ENCODE measurements at regions not wholly inside any gene's neighbourhood (a gene's known extent, or its start where the extent isn't known, plus 50 kb on each side); places are given as distances from the start of the nearest gene placed in this dataset.
"Not testable (repeated sequence)": the region's sequence is repeated elsewhere in the genome, so short reads cannot be mapped to it uniquely, and the experiment has no call there.

DNA sequence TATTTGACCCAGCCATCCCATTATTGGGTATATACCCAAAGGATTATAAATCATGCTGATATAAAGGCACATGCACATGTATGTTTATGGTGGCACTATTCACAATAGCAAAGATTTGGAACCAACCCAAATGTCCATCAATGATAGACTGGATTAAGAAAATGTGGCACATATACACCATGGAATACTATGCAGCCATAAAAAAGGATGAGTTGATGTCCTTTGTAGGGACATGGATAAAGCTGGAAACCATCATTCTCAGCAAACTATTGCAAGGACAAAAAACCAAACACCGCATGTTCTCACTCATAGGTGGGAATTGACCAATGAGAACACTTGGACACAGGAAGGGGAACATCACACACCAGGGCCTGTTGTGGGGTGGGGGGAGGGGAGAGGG lies 147.3 kb upstream of the STK26 start:
- not testable (repeated sequence) for H3K4me3 ChIP-seq (ENCODE audit: low read length in 2 of 2); H3K9me3 ChIP-seq (replicated peaks in 1 of 2; ENCODE audit: control insufficient read depth in 2 of 2, insufficient read depth in 1 of 2, low read depth in 1 of 2, low read length in 2 of 2); H4K8ac ChIP-seq (ENCODE audit: low read depth, low read length); H3K27ac ChIP-seq (replicated peaks; ENCODE audit: low read length); H3K79me1 ChIP-seq (ENCODE audit: low read depth, low read length); H2BK12ac ChIP-seq (ENCODE audit: low read length); H3K4ac ChIP-seq (ENCODE audit: low read length); H2AK5ac ChIP-seq (ENCODE audit: low read depth, low read length); H2AFZ ChIP-seq (ENCODE audit: low read length); H3K14ac ChIP-seq (ENCODE audit: low read length); H3K9ac ChIP-seq (ENCODE audit: low read depth, low read length, poor library complexity); H4K91ac ChIP-seq (ENCODE audit: low read depth, low read length, poor library complexity); H3K4me2 ChIP-seq (ENCODE audit: insufficient read depth, low read length, poor library complexity, severe bottlenecking); H3K4me1 ChIP-seq (ENCODE audit: control insufficient read depth in 2 of 2, insufficient read depth in 1 of 2, low read depth in 1 of 2, low read length in 2 of 2); H3K18ac ChIP-seq (ENCODE audit: low read length); H2BK15ac ChIP-seq (ENCODE audit: low read length); H2BK120ac ChIP-seq (ENCODE audit: low read depth, low read length); DNase-seq (ENCODE audit: low spot score); H3K36me3 ChIP-seq (replicated peaks in 1 of 2; ENCODE audit: control insufficient read depth in 2 of 2, insufficient read depth in 2 of 2, low read length in 2 of 2); H2BK5ac ChIP-seq (ENCODE audit: low read length); H3K23ac ChIP-seq (ENCODE audit: low read depth, low read length, poor library complexity)
- peaks cover 0 to 38% (median 0%) of the 10 kb centered on the region in 3 experiments for H3K27me3 ChIP-seq (ENCODE audit: control insufficient read depth in 3 of 3, insufficient read depth in 3 of 3, low read depth in 1 of 3, low read length in 3 of 3)
- WGBS, 2 donors (ENCODE audit: extremely low coverage in 2 of 2, insufficient read length in 2 of 2, insufficient replicate concordance in 1 of 2), result no CpG with 5 or more reads among the region's 1 CpG

DNA sequence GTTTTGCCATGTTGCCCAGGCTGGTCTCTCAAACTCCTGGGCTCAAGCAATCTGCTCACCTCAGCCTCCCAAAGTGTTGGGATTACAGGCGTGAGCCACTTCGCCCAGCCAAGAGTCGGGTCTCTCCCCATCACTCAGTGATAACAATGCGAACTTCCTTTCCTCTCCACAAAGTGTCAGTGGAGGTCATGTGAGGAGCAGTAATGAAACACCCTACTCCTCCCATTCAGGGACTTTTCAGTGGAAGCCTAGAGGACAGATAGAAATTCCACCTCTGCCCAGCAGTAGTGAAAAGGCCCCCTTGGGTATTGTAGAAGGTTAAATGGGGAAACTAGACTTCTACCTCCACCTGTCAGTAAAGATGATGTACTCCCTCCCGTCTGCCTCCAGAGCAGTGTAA lies 141.9 kb upstream of the STK26 start:
- no CpG with 5 or more reads among the region's 5 CpGs for WGBS, 2 donors (ENCODE audit: extremely low coverage in 2 of 2, insufficient read length in 2 of 2, insufficient replicate concordance in 1 of 2)
- Histone ChIP-seq H2AK5ac (ENCODE audit: low read depth, low read length) (no peak overlapping the region), H3K9me3 (replicated peaks in 1 of 2; ENCODE audit: control insufficient read depth in 2 of 2, insufficient read depth in 1 of 2, low read depth in 1 of 2, low read length in 2 of 2) (no peaks in the 10 kb centered on the region), H3K4me3 (ENCODE audit: low read length in 2 of 2) (no peak overlapping the region), H3K14ac (ENCODE audit: low read length) (no peak overlapping the region), H2AFZ (ENCODE audit: low read length) (no peak overlapping the region), H3K9ac (ENCODE audit: low read depth, low read length, poor library complexity) (no peak overlapping the region), H3K18ac (ENCODE audit: low read length) (no peak overlapping the region), H2BK5ac (ENCODE audit: low read length) (no peak overlapping the region), H3K4me2 (ENCODE audit: insufficient read depth, low read length, poor library complexity, severe bottlenecking) (no peak overlapping the region), H2BK12ac (ENCODE audit: low read length) (no peak overlapping the region), H2BK15ac (ENCODE audit: low read length) (no peak overlapping the region), H3K27me3 (ENCODE audit: control insufficient read depth in 3 of 3, insufficient read depth in 3 of 3, low read depth in 1 of 3, low read length in 3 of 3) (peaks cover 0 to 41% (median 0%) of the 10 kb centered on the region in 3 experiments), H3K79me1 (ENCODE audit: low read depth, low read length) (no peaks in the 10 kb centered on the region), H3K23ac (ENCODE audit: low read depth, low read length, poor library complexity) (no peak overlapping the region), H3K4me1 (ENCODE audit: control insufficient read depth in 2 of 2, insufficient read depth in 1 of 2, low read depth in 1 of 2, low read length in 2 of 2) (no peaks in the 10 kb centered on the region), H4K91ac (ENCODE audit: low read depth, low read length, poor library complexity) (no peak overlapping the region), H3K27ac (replicated peaks; ENCODE audit: low read length) (no peak overlapping the region), H3K4ac (ENCODE audit: low read length) (no peak overlapping the region), H2BK120ac (ENCODE audit: low read depth, low read length) (no peak overlapping the region), H4K8ac (ENCODE audit: low read depth, low read length) (no peak overlapping the region), H3K36me3 (replicated peaks in 1 of 2; ENCODE audit: control insufficient read depth in 2 of 2, insufficient read depth in 2 of 2, low read length in 2 of 2) (no peaks in the 10 kb centered on the region)
- DNase-seq (ENCODE audit: low spot score), result no peak

DNA sequence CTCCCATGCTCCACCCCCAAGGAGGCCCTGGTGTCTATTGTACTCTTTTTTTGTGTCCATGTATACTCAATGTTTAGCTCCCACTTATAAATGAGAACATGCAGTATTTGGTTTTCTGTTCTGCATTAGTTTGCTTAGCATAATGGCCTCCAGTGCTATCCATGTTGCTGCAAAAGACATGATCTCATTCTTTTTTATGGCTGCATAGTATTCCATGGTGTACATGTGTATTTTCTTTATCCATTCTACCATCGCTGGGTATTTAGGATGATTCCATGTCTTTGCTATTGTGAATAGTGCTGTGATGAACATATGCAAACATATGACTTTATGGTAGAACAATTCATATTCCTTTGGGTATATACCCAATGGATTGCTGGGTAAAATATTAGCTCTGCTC lies 138.1 kb upstream of the STK26 start:
- not testable (repeated sequence) for H2BK5ac ChIP-seq (ENCODE audit: low read length); H2BK12ac ChIP-seq (ENCODE audit: low read length); H3K27me3 ChIP-seq (ENCODE audit: control insufficient read depth in 3 of 3, insufficient read depth in 3 of 3, low read depth in 1 of 3, low read length in 3 of 3); H3K9me3 ChIP-seq (replicated peaks in 1 of 2; ENCODE audit: control insufficient read depth in 2 of 2, insufficient read depth in 1 of 2, low read depth in 1 of 2, low read length in 2 of 2); H3K27ac ChIP-seq (replicated peaks; ENCODE audit: low read length); H2BK15ac ChIP-seq (ENCODE audit: low read length); H3K36me3 ChIP-seq (replicated peaks in 1 of 2; ENCODE audit: control insufficient read depth in 2 of 2, insufficient read depth in 2 of 2, low read length in 2 of 2); H2BK120ac ChIP-seq (ENCODE audit: low read depth, low read length); H3K23ac ChIP-seq (ENCODE audit: low read depth, low read length, poor library complexity); H3K4me1 ChIP-seq (ENCODE audit: control insufficient read depth in 2 of 2, insufficient read depth in 1 of 2, low read depth in 1 of 2, low read length in 2 of 2); H2AFZ ChIP-seq (ENCODE audit: low read length); H4K91ac ChIP-seq (ENCODE audit: low read depth, low read length, poor library complexity); H4K8ac ChIP-seq (ENCODE audit: low read depth, low read length); DNase-seq (ENCODE audit: low spot score); H3K4me3 ChIP-seq (ENCODE audit: low read length in 2 of 2); H3K9ac ChIP-seq (ENCODE audit: low read depth, low read length, poor library complexity); H3K14ac ChIP-seq (ENCODE audit: low read length); H2AK5ac ChIP-seq (ENCODE audit: low read depth, low read length); H3K18ac ChIP-seq (ENCODE audit: low read length); H3K79me1 ChIP-seq (ENCODE audit: low read depth, low read length); H3K4me2 ChIP-seq (ENCODE audit: insufficient read depth, low read length, poor library complexity, severe bottlenecking); H3K4ac ChIP-seq (ENCODE audit: low read length)
- no CpG with 5 or more reads among the region's 1 CpG for WGBS, 2 donors (ENCODE audit: extremely low coverage in 2 of 2, insufficient read length in 2 of 2, insufficient replicate concordance in 1 of 2)

DNA sequence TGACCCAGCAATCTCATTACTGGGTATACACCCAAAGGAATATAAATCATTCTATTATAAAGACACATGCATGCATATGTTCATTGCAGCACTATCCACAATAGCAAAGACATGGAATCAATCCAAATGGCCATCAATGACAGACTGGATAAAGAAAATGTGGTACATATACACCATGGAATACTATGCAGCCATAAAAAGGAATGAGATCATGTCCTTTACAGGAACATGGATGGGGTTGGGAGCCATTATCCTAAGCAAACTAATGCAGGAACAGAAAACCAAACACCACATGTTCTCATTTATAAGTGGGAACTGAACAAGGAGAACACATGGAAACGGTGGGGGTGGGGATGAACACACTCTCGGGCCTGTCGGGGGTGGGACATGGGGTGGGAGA lies 129.2 kb upstream of the STK26 start:
- not testable (repeated sequence) for H3K27ac ChIP-seq (replicated peaks; ENCODE audit: low read length); H3K79me1 ChIP-seq (ENCODE audit: low read depth, low read length); H2BK5ac ChIP-seq (ENCODE audit: low read length); H3K14ac ChIP-seq (ENCODE audit: low read length); H2AK5ac ChIP-seq (ENCODE audit: low read depth, low read length); H3K9ac ChIP-seq (ENCODE audit: low read depth, low read length, poor library complexity); H3K4me3 ChIP-seq (ENCODE audit: low read length in 2 of 2); H3K4me1 ChIP-seq (ENCODE audit: control insufficient read depth in 2 of 2, insufficient read depth in 1 of 2, low read depth in 1 of 2, low read length in 2 of 2); H2BK12ac ChIP-seq (ENCODE audit: low read length); H3K36me3 ChIP-seq (replicated peaks in 1 of 2; ENCODE audit: control insufficient read depth in 2 of 2, insufficient read depth in 2 of 2, low read length in 2 of 2); DNase-seq (ENCODE audit: low spot score); H4K91ac ChIP-seq (ENCODE audit: low read depth, low read length, poor library complexity); H4K8ac ChIP-seq (ENCODE audit: low read depth, low read length); H3K4ac ChIP-seq (ENCODE audit: low read length); H2BK120ac ChIP-seq (ENCODE audit: low read depth, low read length); H2AFZ ChIP-seq (ENCODE audit: low read length); H3K4me2 ChIP-seq (ENCODE audit: insufficient read depth, low read length, poor library complexity, severe bottlenecking); H3K9me3 ChIP-seq (replicated peaks in 1 of 2; ENCODE audit: control insufficient read depth in 2 of 2, insufficient read depth in 1 of 2, low read depth in 1 of 2, low read length in 2 of 2); H3K23ac ChIP-seq (ENCODE audit: low read depth, low read length, poor library complexity); H3K18ac ChIP-seq (ENCODE audit: low read length); H2BK15ac ChIP-seq (ENCODE audit: low read length)
- peaks cover 0 to 34% (median 0%) of the 10 kb centered on the region in 3 experiments for H3K27me3 ChIP-seq (ENCODE audit: control insufficient read depth in 3 of 3, insufficient read depth in 3 of 3, low read depth in 1 of 3, low read length in 3 of 3)
- whole genome bisulfite sequencing, 2 donors (ENCODE audit: extremely low coverage in 2 of 2, insufficient read length in 2 of 2, insufficient replicate concordance in 1 of 2), result no CpG with 5 or more reads among the region's 3 CpGs
